ENCODE measurements at regions not wholly inside any gene's neighbourhood (a gene's known extent, or its start where the extent isn't known, plus 50 kb on each side); places are given as distances from the start of the nearest gene placed in this dataset.

DNA sequence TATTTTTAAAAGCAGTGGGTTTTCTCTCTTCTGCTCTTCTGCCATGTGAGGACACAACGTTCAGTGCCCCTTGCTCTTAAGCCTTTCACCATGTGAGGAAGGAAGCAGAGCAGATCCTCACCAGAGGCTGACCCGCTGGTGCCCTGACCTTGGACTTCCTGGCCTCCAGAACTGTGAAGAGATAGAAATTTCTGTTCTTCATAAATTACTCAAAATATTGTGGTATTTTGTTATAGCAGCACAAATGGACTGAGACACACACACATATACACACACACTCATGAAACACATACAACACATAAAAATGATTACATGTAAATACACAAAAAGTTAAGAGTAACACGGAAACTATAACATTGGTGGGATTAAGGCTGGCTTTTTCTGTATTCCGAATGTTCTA, 244.8 kb upstream of the NOCT start:
- Histone ChIP-seq H3K9me2 (replicated peaks; ENCODE audit: low read depth, low read length) (no peaks in the 10 kb centered on the region), H3K4me1 (ENCODE audit: insufficient read depth, low read length, poor library complexity, severe bottlenecking) (no peaks in the 10 kb centered on the region), H3K9me3 (ENCODE audit: insufficient read depth, low read depth, low read length) (no peaks in the 10 kb centered on the region), H3K4me2 (ENCODE audit: low read depth, low read length, poor library complexity, severe bottlenecking) (no peak overlapping the region), H3K4me3 (ENCODE audit: low read length, poor library complexity, severe bottlenecking) (no peak overlapping the region), H3K27me3 (ENCODE audit: insufficient read depth, low read length, poor library complexity, severe bottlenecking) (no peaks in the 10 kb centered on the region), H3K9ac (ENCODE audit: low read depth, low read length, poor library complexity, severe bottlenecking) (no peak overlapping the region), H2AFZ (ENCODE audit: low read length) (no peak overlapping the region), H4K20me1 (ENCODE audit: insufficient read depth, low read length, poor library complexity, severe bottlenecking) (no peaks in the 10 kb centered on the region), H3K36me3 (ENCODE audit: insufficient read depth, low read length) (no peaks in the 10 kb centered on the region), H3K79me2 (ENCODE audit: insufficient read depth, low read length) (no peaks in the 10 kb centered on the region), H3F3A (ENCODE audit: low read depth) (no peaks in the 10 kb centered on the region)
- TF ChIP-seq, protein P1, sequence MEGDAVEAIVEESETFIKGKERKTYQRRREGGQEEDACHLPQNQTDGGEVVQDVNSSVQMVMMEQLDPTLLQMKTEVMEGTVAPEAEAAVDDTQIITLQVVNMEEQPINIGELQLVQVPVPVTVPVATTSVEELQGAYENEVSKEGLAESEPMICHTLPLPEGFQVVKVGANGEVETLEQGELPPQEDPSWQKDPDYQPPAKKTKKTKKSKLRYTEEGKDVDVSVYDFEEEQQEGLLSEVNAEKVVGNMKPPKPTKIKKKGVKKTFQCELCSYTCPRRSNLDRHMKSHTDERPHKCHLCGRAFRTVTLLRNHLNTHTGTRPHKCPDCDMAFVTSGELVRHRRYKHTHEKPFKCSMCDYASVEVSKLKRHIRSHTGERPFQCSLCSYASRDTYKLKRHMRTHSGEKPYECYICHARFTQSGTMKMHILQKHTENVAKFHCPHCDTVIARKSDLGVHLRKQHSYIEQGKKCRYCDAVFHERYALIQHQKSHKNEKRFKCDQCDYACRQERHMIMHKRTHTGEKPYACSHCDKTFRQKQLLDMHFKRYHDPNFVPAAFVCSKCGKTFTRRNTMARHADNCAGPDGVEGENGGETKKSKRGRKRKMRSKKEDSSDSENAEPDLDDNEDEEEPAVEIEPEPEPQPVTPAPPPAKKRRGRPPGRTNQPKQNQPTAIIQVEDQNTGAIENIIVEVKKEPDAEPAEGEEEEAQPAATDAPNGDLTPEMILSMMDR (conservative IDR thresholded peaks at IDR 0.05; ENCODE audit: low read length), result no peak
- no peak for TF ChIP-seq EZH2phosphoT487 (IDR thresholded peaks at IDR 0.05; ENCODE audit: borderline replicate concordance)

DNA sequence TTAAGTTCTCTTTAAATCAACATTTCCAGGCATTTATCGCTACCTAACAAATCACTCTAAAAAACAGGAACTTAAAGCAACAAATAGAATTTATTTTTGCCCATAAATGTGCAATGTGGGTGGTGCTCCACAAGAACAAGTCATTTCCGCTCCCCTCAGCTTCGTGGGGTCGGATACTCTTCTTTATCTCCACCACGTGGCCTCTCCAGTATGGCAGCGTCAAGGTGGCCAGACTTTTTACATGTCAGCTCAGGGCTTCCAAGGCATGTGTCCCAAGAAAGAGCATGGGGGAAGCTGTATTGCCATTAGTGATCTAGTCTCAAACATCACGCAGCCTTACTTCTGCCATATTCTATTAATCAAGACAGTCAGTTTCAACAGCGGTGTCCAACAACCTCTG, 249.2 kb upstream of the NOCT start:
- TF ChIP-seq, protein P1 (conservative IDR thresholded peaks at IDR 0.05; ENCODE audit: low read length), result no peak
- no peak for TF ChIP-seq EZH2phosphoT487 (IDR thresholded peaks at IDR 0.05; ENCODE audit: borderline replicate concordance)
- Histone ChIP-seq H3K4me3 (ENCODE audit: low read length, poor library complexity, severe bottlenecking) (no peak overlapping the region), H3K27me3 (ENCODE audit: insufficient read depth, low read length, poor library complexity, severe bottlenecking) (no peaks in the 10 kb centered on the region), H3K9ac (ENCODE audit: low read depth, low read length, poor library complexity, severe bottlenecking) (no peak overlapping the region), H3K79me2 (ENCODE audit: insufficient read depth, low read length) (no peaks in the 10 kb centered on the region), H3K9me2 (replicated peaks; ENCODE audit: low read depth, low read length) (no peaks in the 10 kb centered on the region), H3F3A (ENCODE audit: low read depth) (no peaks in the 10 kb centered on the region), H3K4me1 (ENCODE audit: insufficient read depth, low read length, poor library complexity, severe bottlenecking) (no peaks in the 10 kb centered on the region), H3K9me3 (ENCODE audit: insufficient read depth, low read depth, low read length) (no peaks in the 10 kb centered on the region), H3K4me2 (ENCODE audit: low read depth, low read length, poor library complexity, severe bottlenecking) (no peak overlapping the region), H3K36me3 (ENCODE audit: insufficient read depth, low read length) (no peaks in the 10 kb centered on the region), H2AFZ (ENCODE audit: low read length) (no peak overlapping the region), H4K20me1 (ENCODE audit: insufficient read depth, low read length, poor library complexity, severe bottlenecking) (no peaks in the 10 kb centered on the region)

DNA sequence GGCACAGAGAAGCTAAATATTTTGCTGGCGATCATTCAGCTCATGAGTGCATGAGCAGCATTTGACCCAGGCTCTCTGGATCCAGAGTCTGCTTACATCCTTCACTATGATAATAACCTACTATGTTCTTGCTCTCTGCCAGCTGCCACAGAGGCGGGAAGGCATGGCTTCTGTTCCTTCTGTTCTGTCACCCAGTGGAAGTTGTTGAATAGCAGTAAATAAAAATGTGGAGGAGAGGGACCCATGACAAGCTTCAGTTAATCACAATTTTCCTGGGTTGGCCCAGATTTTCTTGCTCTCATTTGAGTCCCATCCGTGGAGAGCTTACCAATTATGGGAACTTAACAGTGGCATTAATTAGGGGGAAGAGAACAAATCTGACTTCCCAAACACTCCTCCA, 250.1 kb upstream of the NOCT start:
- Histone ChIP-seq H3K27me3 (ENCODE audit: insufficient read depth, low read length, poor library complexity, severe bottlenecking) (no peaks in the 10 kb centered on the region), H2AFZ (ENCODE audit: low read length) (no peak overlapping the region), H3K9ac (ENCODE audit: low read depth, low read length, poor library complexity, severe bottlenecking) (no peak overlapping the region), H3K9me3 (ENCODE audit: insufficient read depth, low read depth, low read length) (no peaks in the 10 kb centered on the region), H3K36me3 (ENCODE audit: insufficient read depth, low read length) (no peaks in the 10 kb centered on the region), H3K9me2 (replicated peaks; ENCODE audit: low read depth, low read length) (no peaks in the 10 kb centered on the region), H3K4me3 (ENCODE audit: low read length, poor library complexity, severe bottlenecking) (no peak overlapping the region), H4K20me1 (ENCODE audit: insufficient read depth, low read length, poor library complexity, severe bottlenecking) (no peaks in the 10 kb centered on the region), H3K4me2 (ENCODE audit: low read depth, low read length, poor library complexity, severe bottlenecking) (no peak overlapping the region), H3K4me1 (ENCODE audit: insufficient read depth, low read length, poor library complexity, severe bottlenecking) (no peaks in the 10 kb centered on the region), H3F3A (ENCODE audit: low read depth) (no peaks in the 10 kb centered on the region), H3K79me2 (ENCODE audit: insufficient read depth, low read length) (no peaks in the 10 kb centered on the region)
- TF ChIP-seq EZH2phosphoT487 (IDR thresholded peaks at IDR 0.05; ENCODE audit: borderline replicate concordance), result no peak
- TF ChIP-seq, protein P1 (conservative IDR thresholded peaks at IDR 0.05; ENCODE audit: low read length), result no peak
